Stimulated activated CD8-positive, alpha-beta memory T cell treated with anti-CD3 and anti-CD28 coated beads, Interleukin-2, amount 100 ng/mL, for 1 hour (primary cell): ENCODE measurements at regions not wholly inside any gene's neighbourhood (a gene's known extent, or its start where the extent isn't known, plus 50 kb on each side); places are given as distances from the start of the nearest gene placed in this dataset.

ENCODE experiments used
- DNase-seq, 2 donors: peaks; one replicate each; pipeline ENCODE4 v3.0.0-alpha.2; 2020; ENCODE audit warnings: low read depth in 2 of 2

GRCh38 chr10:4532011-4532410 is 294.0 kb upstream of the AKR1E2 start:
- no peak for DNase-seq

- no peak for DNase-seq
Observed at GRCh38 chr10:4529266-4529665, 296.7 kb upstream of the AKR1E2 start.

- no peak for DNase-seq
Observed at GRCh38 chr10:4527281-4527970, 298.6 kb upstream of the AKR1E2 start.

GRCh38 chr10:4526311-4526731 is 299.7 kb upstream of the AKR1E2 start:
- no peak for DNase-seq

- no peak for DNase-seq
Observed at GRCh38 chr10:4525103-4525502, 300.9 kb upstream of the AKR1E2 start.

GRCh38 chr10:4522296-4523000 is 303.6 kb upstream of the AKR1E2 start:
- DNase-seq, result no peak

- no peak for DNase-seq
Observed at GRCh38 chr10:4519658-4520402, 306.2 kb upstream of the AKR1E2 start.

- DNase-seq, result no peak
Observed at GRCh38 chr10:4517746-4518145, 308.3 kb upstream of the AKR1E2 start.

- DNase-seq, result no peak
Observed at GRCh38 chr10:4515721-4516120, 310.3 kb upstream of the AKR1E2 start.

- no peak for DNase-seq
Observed at GRCh38 chr10:4514445-4515108, 311.4 kb upstream of the AKR1E2 start.

- no peak for DNase-seq
Observed at GRCh38 chr10:4512671-4513240, 313.3 kb upstream of the AKR1E2 start.

GRCh38 chr10:4512196-4512595 is 313.8 kb upstream of the AKR1E2 start:
- no peak for DNase-seq

GRCh38 chr10:4511509-4511908 is 314.5 kb upstream of the AKR1E2 start:
- no peak for DNase-seq

GRCh38 chr10:4509405-4509804 is 316.6 kb upstream of the AKR1E2 start:
- no peak for DNase-seq

- DNase-seq, result no peak
Observed at GRCh38 chr10:4506095-4506494, 319.9 kb upstream of the AKR1E2 start.

- no peak for DNase-seq
Observed at GRCh38 chr10:4504550-4504949, 321.5 kb upstream of the AKR1E2 start.

GRCh38 chr10:4503076-4503475 is 322.9 kb upstream of the AKR1E2 start:
- no peak for DNase-seq

GRCh38 chr10:4501306-4501705 is 324.7 kb upstream of the AKR1E2 start:
- no peak for DNase-seq

- no peak for DNase-seq
Observed at GRCh38 chr10:4498711-4499251, 327.2 kb upstream of the AKR1E2 start.

GRCh38 chr10:4494551-4494950 is 331.5 kb upstream of the AKR1E2 start:
- DNase-seq, result no peak

GRCh38 chr10:4492202-4492601 is 333.8 kb upstream of the AKR1E2 start:
- no peak for DNase-seq

- DNase-seq, result no peak
Observed at GRCh38 chr10:4488904-4489303, 337.1 kb upstream of the AKR1E2 start.
